HepG2 (cell line): ENCODE measurements at regions not wholly inside any gene's neighbourhood (a gene's known extent, or its start where the extent isn't known, plus 50 kb on each side); places are given as distances from the start of the nearest gene placed in this dataset.
A peak's percentile ranks its signal among the peaks of the same experiment; 100 is the strongest.

Experiments used
- HDAC1 ChIP-seq: sonication (generic); formaldehyde crosslinking; IDR thresholded peaks from 2 replicates; pipeline ENCODE4 v1.5.1; 2020; ENCODE audit warnings: mild to moderate bottlenecking, missing genetic modification reagents
- KDM5A ChIP-seq: fragments of 200-600 bp; sonication (generic); IDR thresholded peaks from 2 replicates; pipeline ENCODE4 v1.7.0; 2018; ENCODE audit warnings: antibody characterized with exemption, mild to moderate bottlenecking, low read length, borderline replicate concordance
- MAFK ChIP-seq, 2 experiments: IDR thresholded peaks in 1 of 2; conservative IDR thresholded peaks in 1 of 2; 2 replicates each; pipeline ENCODE4 v1.6.1; 2011; ENCODE audit warnings: improper control_type of control experiment in 2 of 2, low read length in 2 of 2
- MTA1 ChIP-seq: sonication (generic); formaldehyde crosslinking; IDR thresholded peaks from 2 replicates; pipeline ENCODE4 v1.4.0; 2020; ENCODE audit warnings: missing genetic modification reagents, mild to moderate bottlenecking, borderline replicate concordance
- NFYB ChIP-seq: sonication (generic); formaldehyde crosslinking; IDR thresholded peaks from 2 replicates; pipeline ENCODE4 v1.4.0; 2020; ENCODE audit warnings: missing genetic modification reagents
- RXRB ChIP-seq: IDR thresholded peaks from 2 replicates; pipeline ENCODE4 v1.6.1; 2016; ENCODE audit warnings: borderline replicate concordance, missing genetic modification reagents, missing compliant biosample characterization
- THYN1 ChIP-seq: sonication (generic); formaldehyde crosslinking; IDR thresholded peaks from 2 replicates; pipeline ENCODE4 v1.8.1; 2023; ENCODE audit warnings: low read depth, mild to moderate bottlenecking, moderate library complexity, missing genetic modification reagents, borderline replicate concordance
- TP53 ChIP-seq: sonication (generic); formaldehyde crosslinking; conservative IDR thresholded peaks from 2 replicates; pipeline ENCODE4 v1.4.0; 2020; ENCODE audit warnings: missing genetic modification reagents
- ZKSCAN8 ChIP-seq: IDR thresholded peaks from 2 replicates; pipeline ENCODE4 v1.6.1; 2016; ENCODE audit warnings: borderline replicate concordance, missing genetic modification reagents, missing compliant biosample characterization
- ZNF121 ChIP-seq: sonication (generic); formaldehyde crosslinking; IDR thresholded peaks from 2 replicates; pipeline ENCODE4 v1.5.0; 2020; ENCODE audit warnings: mild to moderate bottlenecking, missing genetic modification reagents
- ZNF180 ChIP-seq: sonication (generic); formaldehyde crosslinking; IDR thresholded peaks from 2 replicates; pipeline ENCODE4 v1.4.0; 2020; ENCODE audit warnings: low read depth, missing genetic modification reagents, borderline replicate concordance
- ZNF224 ChIP-seq: sonication (generic); formaldehyde crosslinking; IDR thresholded peaks from 2 replicates; pipeline ENCODE4 v1.5.0; 2020; ENCODE audit warnings: mild to moderate bottlenecking, missing genetic modification reagents
- ZNF232 ChIP-seq: sonication (generic); formaldehyde crosslinking; IDR thresholded peaks from 2 replicates; pipeline ENCODE4 v1.4.0; 2020; ENCODE audit warnings: missing genetic modification reagents, borderline replicate concordance
- ZNF234 ChIP-seq: sonication (generic); formaldehyde crosslinking; conservative IDR thresholded peaks from 2 replicates; pipeline ENCODE4 v1.5.1; 2020; ENCODE audit warnings: mild to moderate bottlenecking, missing genetic modification reagents
- ZNF251 ChIP-seq: sonication (generic); formaldehyde crosslinking; IDR thresholded peaks from 2 replicates; pipeline ENCODE4 v1.9.0; 2021; ENCODE audit warnings: mild to moderate bottlenecking, missing genetic modification reagents
- ZNF678 ChIP-seq: sonication (generic); formaldehyde crosslinking; IDR thresholded peaks from 2 replicates; pipeline ENCODE4 v1.4.0; 2020; ENCODE audit warnings: mild to moderate bottlenecking, missing genetic modification reagents
- ZNF83 ChIP-seq: sonication (generic); formaldehyde crosslinking; IDR thresholded peaks from 2 replicates; pipeline ENCODE4 v1.4.0; 2020; ENCODE audit warnings: missing genetic modification reagents, mild to moderate bottlenecking, borderline replicate concordance
- ZNF839 ChIP-seq: sonication (generic); formaldehyde crosslinking; IDR thresholded peaks from 2 replicates; pipeline ENCODE4 v1.4.0; 2020; ENCODE audit warnings: missing genetic modification reagents, mild to moderate bottlenecking, borderline replicate concordance
- ZSCAN20 ChIP-seq: sonication (generic); formaldehyde crosslinking; IDR thresholded peaks from 2 replicates; pipeline ENCODE4 v1.4.0; 2020; ENCODE audit warnings: missing genetic modification reagents, mild to moderate bottlenecking, borderline replicate concordance
- TF ChIP-seq, protein P1 (sequence below): sonication (generic); IDR thresholded peaks from 2 replicates; pipeline ENCODE4 v1.6.1; 2016; ENCODE audit warnings: low read depth, borderline replicate concordance
- TF ChIP-seq, protein P2 (sequence below): sonication (generic); formaldehyde crosslinking; IDR thresholded peaks from 2 replicates; pipeline ENCODE4 v1.5.0; 2020; ENCODE audit warnings: mild to moderate bottlenecking, missing genetic modification reagents
- TF ChIP-seq, protein P3 (sequence below): sonication (generic); formaldehyde crosslinking; IDR thresholded peaks from 2 replicates; pipeline ENCODE4 v1.5.0; 2020; ENCODE audit warnings: mild to moderate bottlenecking, low read depth, missing genetic modification reagents, borderline replicate concordance
- TF ChIP-seq, protein P4 (sequence below): sonication (generic); formaldehyde crosslinking; IDR thresholded peaks from 2 replicates; pipeline ENCODE4 v1.4.0; 2020; ENCODE audit warnings: missing genetic modification reagents, borderline replicate concordance
- TF ChIP-seq, protein P5 (sequence below), 2 experiments: sonication (generic) in 1 of 2; formaldehyde crosslinking in 1 of 2; IDR thresholded peaks; 2 replicates each; pipeline versions ENCODE4 v1.4.0 to v1.6.1; 2018 to 2020; ENCODE audit warnings: missing genetic modification reagents in 2 of 2, borderline replicate concordance in 1 of 2, low read depth in 1 of 2, mild to moderate bottlenecking in 1 of 2, missing biosample characterization in 1 of 2

DNA sequence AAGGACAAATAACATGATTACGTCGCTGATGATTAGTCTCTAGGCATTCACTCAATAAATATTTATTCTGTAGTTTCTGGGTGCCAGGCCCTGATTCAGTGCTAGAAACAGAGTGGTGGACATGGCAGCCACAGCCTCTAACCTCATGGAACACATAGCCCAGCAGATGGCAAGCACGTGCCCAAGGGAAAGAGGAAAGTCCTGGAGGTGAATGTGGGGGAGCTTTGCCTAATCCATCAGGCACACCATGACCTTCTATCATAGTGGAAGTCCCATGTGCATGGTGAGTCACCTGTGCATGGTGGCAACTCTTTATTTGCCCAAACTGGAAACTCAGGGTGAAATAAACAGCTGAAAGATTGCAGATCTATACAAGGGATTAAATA, 143.0 kb upstream of the TNFAIP3 start (continued):
- TF ChIP-seq, protein P1, sequence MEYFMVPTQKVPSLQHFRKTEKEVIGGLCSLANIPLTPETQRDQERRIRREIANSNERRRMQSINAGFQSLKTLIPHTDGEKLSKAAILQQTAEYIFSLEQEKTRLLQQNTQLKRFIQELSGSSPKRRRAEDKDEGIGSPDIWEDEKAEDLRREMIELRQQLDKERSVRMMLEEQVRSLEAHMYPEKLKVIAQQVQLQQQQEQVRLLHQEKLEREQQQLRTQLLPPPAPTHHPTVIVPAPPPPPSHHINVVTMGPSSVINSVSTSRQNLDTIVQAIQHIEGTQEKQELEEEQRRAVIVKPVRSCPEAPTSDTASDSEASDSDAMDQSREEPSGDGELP = peak; percentile 58; the same call in 1 of the 2 replicates
- TF ChIP-seq THYN1 (CRISPR knock-in tag) (no peak), TP53 (CRISPR knock-in tag) (peak; percentile 61; the same call in 1 of the 2 replicates), RXRB (peak; percentile 87), ZNF251 (0 out of 2 replicates have a peak, but pooled peaks have one; percentile 27), ZNF180 (CRISPR knock-in tag) (peak; percentile 75; the same call in 1 of the 2 replicates), MTA1 (CRISPR knock-in tag) (0 out of 2 replicates have a peak, but pooled peaks have one; percentile 9), ZNF121 (CRISPR knock-in tag) (no peak), ZNF232 (peak; percentile 96), ZKSCAN8 (0 out of 2 replicates have a peak, but pooled peaks have one; percentile 37), ZNF83 (CRISPR knock-in tag) (peak; percentile 81; the same call in 1 of the 2 replicates), ZSCAN20 (CRISPR knock-in tag) (no peak; the same call in 1 of the 2 replicates), MAFK (conservative IDR thresholded peaks at IDR 0.05 in 1 of 2, IDR thresholded peaks at IDR 0.05 in 1 of 2; ENCODE audit: low read length in 2 of 2) (no peak), KDM5A (no peak), HDAC1 (CRISPR knock-in tag) (no peak), ZNF839 (no peak), NFYB (CRISPR knock-in tag) (no peak), ZNF678 (CRISPR knock-in tag) (no peak; the same call in 1 of the 2 replicates), ZNF234 (CRISPR knock-in tag) (no peak), ZNF224 (CRISPR knock-in tag) (no peak)
- TF ChIP-seq, protein P2, sequence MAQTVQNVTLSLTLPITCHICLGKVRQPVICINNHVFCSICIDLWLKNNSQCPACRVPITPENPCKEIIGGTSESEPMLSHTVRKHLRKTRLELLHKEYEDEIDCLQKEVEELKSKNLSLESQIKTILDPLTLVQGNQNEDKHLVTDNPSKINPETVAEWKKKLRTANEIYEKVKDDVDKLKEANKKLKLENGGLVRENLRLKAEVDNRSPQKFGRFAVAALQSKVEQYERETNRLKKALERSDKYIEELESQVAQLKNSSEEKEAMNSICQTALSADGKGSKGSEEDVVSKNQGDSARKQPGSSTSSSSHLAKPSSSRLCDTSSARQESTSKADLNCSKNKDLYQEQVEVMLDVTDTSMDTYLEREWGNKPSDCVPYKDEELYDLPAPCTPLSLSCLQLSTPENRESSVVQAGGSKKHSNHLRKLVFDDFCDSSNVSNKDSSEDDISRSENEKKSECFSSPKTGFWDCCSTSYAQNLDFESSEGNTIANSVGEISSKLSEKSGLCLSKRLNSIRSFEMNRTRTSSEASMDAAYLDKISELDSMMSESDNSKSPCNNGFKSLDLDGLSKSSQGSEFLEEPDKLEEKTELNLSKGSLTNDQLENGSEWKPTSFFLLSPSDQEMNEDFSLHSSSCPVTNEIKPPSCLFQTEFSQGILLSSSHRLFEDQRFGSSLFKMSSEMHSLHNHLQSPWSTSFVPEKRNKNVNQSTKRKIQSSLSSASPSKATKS (CRISPR knock-in tag) = no peak
- TF ChIP-seq, protein P3, sequence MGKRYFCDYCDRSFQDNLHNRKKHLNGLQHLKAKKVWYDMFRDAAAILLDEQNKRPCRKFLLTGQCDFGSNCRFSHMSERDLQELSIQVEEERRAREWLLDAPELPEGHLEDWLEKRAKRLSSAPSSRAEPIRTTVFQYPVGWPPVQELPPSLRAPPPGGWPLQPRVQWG (CRISPR knock-in tag) = no peak
- TF ChIP-seq, protein P4, sequence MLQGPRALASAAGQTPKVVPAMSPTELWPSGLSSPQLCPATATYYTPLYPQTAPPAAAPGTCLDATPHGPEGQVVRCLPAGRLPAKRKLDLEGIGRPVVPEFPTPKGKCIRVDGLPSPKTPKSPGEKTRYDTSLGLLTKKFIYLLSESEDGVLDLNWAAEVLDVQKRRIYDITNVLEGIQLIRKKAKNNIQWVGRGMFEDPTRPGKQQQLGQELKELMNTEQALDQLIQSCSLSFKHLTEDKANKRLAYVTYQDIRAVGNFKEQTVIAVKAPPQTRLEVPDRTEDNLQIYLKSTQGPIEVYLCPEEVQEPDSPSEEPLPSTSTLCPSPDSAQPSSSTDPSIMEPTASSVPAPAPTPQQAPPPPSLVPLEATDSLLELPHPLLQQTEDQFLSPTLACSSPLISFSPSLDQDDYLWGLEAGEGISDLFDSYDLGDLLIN (CRISPR knock-in tag) = no peak
- TF ChIP-seq, protein P5, sequence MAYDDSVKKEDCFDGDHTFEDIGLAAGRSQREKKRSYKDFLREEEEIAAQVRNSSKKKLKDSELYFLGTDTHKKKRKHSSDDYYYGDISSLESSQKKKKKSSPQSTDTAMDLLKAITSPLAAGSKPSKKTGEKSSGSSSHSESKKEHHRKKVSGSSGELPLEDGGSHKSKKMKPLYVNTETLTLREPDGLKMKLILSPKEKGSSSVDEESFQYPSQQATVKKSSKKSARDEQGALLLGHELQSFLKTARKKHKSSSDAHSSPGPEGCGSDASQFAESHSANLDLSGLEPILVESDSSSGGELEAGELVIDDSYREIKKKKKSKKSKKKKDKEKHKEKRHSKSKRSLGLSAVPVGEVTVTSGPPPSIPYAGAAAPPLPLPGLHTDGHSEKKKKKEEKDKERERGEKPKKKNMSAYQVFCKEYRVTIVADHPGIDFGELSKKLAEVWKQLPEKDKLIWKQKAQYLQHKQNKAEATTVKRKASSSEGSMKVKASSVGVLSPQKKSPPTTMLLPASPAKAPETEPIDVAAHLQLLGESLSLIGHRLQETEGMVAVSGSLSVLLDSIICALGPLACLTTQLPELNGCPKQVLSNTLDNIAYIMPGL (CRISPR knock-in tag; IDR thresholded peaks at IDR 0.05; ENCODE audit: borderline replicate concordance in 1 of 2, low read depth in 1 of 2) = peak in 1 of 2 experiments; percentile 51; a peak in 1 of 4 replicates
